OCI-LY1 (cell line): ENCODE measurements at regions not wholly inside any gene's neighbourhood (a gene's known extent, or its start where the extent isn't known, plus 50 kb on each side); places are given as distances from the start of the nearest gene placed in this dataset.

ENCODE experiments used
- H2AFZ ChIP-seq: fragments of 200-600 bp; sonication (generic), shearing (Covaris generic); 2 replicates; pipeline ENCODE4 v1.6.0; 2014; ENCODE audit warnings: antibody characterized with exemption, mild to moderate bottlenecking, low read length
- H3F3A ChIP-seq: fragments of 200-600 bp; sonication (generic), shearing (Covaris generic); 2 replicates; pipeline ENCODE4 v1.6.0; 2014; ENCODE audit warnings: mild to moderate bottlenecking, antibody characterized with exemption, low read length, moderate library complexity; ENCODE audit not compliant: insufficient read depth
- H3K27ac ChIP-seq: fragments of 200-600 bp; sonication (generic); 2 replicates; pipeline ENCODE4 v1.5.1; 2014; ENCODE audit warnings: low read length, mixed run types, mild to moderate bottlenecking, low read depth; ENCODE audit not compliant: poor library complexity, severe bottlenecking
- H3K27me3 ChIP-seq: fragments of 200-600 bp; sonication (generic); 2 replicates; pipeline ENCODE4 v1.6.0; 2014; ENCODE audit warnings: antibody characterized with exemption, mild to moderate bottlenecking, low read length, moderate library complexity; ENCODE audit not compliant: insufficient read depth
- H3K36me3 ChIP-seq: fragments of 200-600 bp; sonication (generic); 2 replicates; pipeline ENCODE4 v1.6.1; 2014; ENCODE audit warnings: mild to moderate bottlenecking, antibody characterized with exemption, low read length, moderate library complexity, mixed read lengths; ENCODE audit not compliant: insufficient read depth
- H3K4me1 ChIP-seq: fragments of 200-600 bp; sonication (generic); 2 replicates; pipeline ENCODE4 v1.5.1; 2014; ENCODE audit warnings: mild to moderate bottlenecking, low read length, moderate library complexity; ENCODE audit not compliant: insufficient read depth, severe bottlenecking
- H3K4me2 ChIP-seq: fragments of 200-600 bp; sonication (generic), shearing (Covaris generic); 2 replicates; pipeline ENCODE4 v1.6.1; 2014; ENCODE audit warnings: low read length
- H3K4me3 ChIP-seq: fragments of 200-600 bp; sonication (generic); 2 replicates; pipeline ENCODE4 v1.5.1; 2014; ENCODE audit warnings: low read length, low read depth, mild to moderate bottlenecking, mixed read lengths; ENCODE audit not compliant: poor library complexity, severe bottlenecking
- H3K79me2 ChIP-seq: fragments of 200-600 bp; shearing (Covaris generic); 2 replicates; pipeline ENCODE4 v1.6.1; 2016; ENCODE audit warnings: mixed run types, low read length, mixed read lengths; ENCODE audit not compliant: insufficient read depth
- H3K9ac ChIP-seq: fragments of 200-600 bp; sonication (generic), shearing (Covaris generic); 2 replicates; pipeline ENCODE4 v1.6.1; 2014; ENCODE audit warnings: mild to moderate bottlenecking, low read length, mixed read lengths
- H3K9me2 ChIP-seq: fragments of 200-600 bp; sonication (generic), shearing (Covaris generic); 2 replicates; pipeline ENCODE4 v1.6.1; 2014; ENCODE audit warnings: low read depth, mild to moderate bottlenecking, low read length, mixed read lengths
- H3K9me3 ChIP-seq: fragments of 200-600 bp; shearing (Covaris generic); 2 replicates; pipeline ENCODE4 v1.6.1; 2014; ENCODE audit warnings: low read length, mixed read lengths
- H4K20me1 ChIP-seq: fragments of 200-600 bp; sonication (generic), shearing (Covaris generic); 2 replicates; pipeline ENCODE4 v1.6.0; 2016; ENCODE audit warnings: mild to moderate bottlenecking, low read length; ENCODE audit not compliant: insufficient read depth
- EZH2 ChIP-seq: fragments of 200-600 bp; sonication (generic), shearing (Covaris generic); IDR thresholded peaks from 2 replicates; pipeline ENCODE4 v1.8.0; 2017; ENCODE audit warnings: borderline replicate concordance, mixed run types, mild to moderate bottlenecking, antibody characterized with exemption, low read length, moderate library complexity, mixed read lengths
- TF ChIP-seq, protein P1 (sequence below): fragments of 200-600 bp; sonication (generic), shearing (Covaris generic); IDR thresholded peaks from 2 replicates; pipeline ENCODE4 v1.5.1; 2017; ENCODE audit warnings: mild to moderate bottlenecking, antibody characterized with exemption, low read length, moderate library complexity, mixed read lengths

DNA sequence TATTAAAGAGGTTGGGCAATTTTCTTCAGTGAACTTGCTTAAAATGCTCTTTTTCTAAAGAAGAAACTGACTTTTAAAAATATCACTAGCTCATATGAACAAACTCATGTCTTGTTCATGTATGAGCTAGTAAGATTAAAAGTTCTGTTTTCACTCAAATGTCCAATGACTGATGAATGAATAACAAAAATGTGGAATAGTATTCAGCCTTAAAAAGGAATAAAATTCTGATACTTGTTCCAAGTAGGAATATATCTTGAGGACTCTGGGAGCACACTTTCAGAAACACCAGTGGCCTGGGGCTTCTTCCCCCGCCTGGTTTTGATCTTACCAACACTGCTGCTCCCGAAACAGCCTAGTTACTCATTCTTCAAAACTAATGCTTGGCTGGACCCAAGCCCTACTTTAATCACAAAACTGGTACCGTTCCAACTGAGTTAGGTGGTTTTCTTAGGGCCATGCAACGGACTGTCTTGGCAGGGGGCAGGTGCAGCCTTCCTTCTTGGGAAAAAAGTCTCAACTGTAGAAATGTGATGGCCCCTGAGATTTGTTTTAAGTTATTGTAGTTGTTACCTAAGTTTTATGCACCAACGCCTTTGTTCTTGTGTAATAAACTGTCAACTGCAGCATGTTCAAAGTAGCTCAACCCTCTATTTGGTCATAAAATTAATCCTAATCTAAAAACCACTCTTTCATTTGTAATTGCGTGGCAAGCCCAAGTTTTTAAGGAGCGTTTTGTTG is 116.0 kb downstream of the ETS2 start:
- no peak overlapping the region for H3K4me3 ChIP-seq
- H3K27ac ChIP-seq: no peak overlapping the region
- no peaks in the 10 kb centered on the region for H3K36me3 ChIP-seq
- H3K79me2 ChIP-seq: no peaks in the 10 kb centered on the region
- TF ChIP-seq, protein P1, sequence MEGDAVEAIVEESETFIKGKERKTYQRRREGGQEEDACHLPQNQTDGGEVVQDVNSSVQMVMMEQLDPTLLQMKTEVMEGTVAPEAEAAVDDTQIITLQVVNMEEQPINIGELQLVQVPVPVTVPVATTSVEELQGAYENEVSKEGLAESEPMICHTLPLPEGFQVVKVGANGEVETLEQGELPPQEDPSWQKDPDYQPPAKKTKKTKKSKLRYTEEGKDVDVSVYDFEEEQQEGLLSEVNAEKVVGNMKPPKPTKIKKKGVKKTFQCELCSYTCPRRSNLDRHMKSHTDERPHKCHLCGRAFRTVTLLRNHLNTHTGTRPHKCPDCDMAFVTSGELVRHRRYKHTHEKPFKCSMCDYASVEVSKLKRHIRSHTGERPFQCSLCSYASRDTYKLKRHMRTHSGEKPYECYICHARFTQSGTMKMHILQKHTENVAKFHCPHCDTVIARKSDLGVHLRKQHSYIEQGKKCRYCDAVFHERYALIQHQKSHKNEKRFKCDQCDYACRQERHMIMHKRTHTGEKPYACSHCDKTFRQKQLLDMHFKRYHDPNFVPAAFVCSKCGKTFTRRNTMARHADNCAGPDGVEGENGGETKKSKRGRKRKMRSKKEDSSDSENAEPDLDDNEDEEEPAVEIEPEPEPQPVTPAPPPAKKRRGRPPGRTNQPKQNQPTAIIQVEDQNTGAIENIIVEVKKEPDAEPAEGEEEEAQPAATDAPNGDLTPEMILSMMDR: no peak
- no peak for TF ChIP-seq EZH2
- no peaks in the 10 kb centered on the region; the same call in 1 of the 2 replicates for H3K27me3 ChIP-seq
- peaks cover 6% of the 10 kb centered on the region for H3K4me1 ChIP-seq
- H3F3A ChIP-seq: no peaks in the 10 kb centered on the region
- H3K9me3 ChIP-seq: no peaks in the 10 kb centered on the region
- no peak overlapping the region for H3K4me2 ChIP-seq
- H3K9ac ChIP-seq: no peak overlapping the region
- no peaks in the 10 kb centered on the region for H4K20me1 ChIP-seq
- no peaks in the 10 kb centered on the region for H3K9me2 ChIP-seq
- no peak overlapping the region for H2AFZ ChIP-seq

DNA sequence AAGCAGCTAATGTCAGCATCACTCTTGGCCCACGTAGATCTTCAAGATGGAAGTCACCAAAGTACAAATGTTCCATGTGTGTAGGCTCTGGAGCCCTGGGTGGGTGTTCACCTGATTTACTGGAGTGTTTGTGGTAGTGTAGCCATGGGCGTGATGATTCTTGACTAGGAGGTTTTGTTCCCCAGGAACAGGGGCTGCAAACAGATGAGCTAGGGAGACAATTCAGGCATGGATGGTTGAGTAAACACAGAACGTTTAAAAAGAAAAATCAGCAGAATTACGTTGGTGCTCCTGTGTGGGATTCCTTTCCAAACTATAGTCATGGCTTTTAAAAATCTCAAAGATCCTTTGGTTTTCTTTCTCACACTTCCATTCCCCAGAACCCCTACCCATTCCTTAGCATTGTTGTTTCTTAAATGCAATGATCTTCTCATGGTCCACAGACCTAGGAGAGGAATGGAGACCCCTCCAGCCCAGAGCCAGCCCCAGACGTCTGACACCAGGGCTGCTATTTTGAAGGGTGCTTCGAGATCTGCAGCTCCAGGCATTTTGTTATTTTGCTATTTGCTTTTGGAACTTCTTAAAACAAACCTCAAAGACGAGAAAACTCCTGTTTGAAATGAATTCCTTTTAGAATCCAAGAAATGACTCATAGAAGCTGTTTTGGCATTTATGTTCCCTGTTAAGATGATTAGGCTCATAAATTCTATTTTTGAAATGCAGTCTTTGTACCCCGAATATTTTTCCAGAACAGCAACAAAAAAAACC is 115.1 kb downstream of the ETS2 start:
- no peak overlapping the region for H3K4me3 ChIP-seq
- H3K9me3 ChIP-seq: no peaks in the 10 kb centered on the region
- no peak overlapping the region for H3K9ac ChIP-seq
- no peaks in the 10 kb centered on the region for H3K36me3 ChIP-seq
- H2AFZ ChIP-seq: no peak overlapping the region
- no peak overlapping the region for H3K27ac ChIP-seq
- H3F3A ChIP-seq: no peaks in the 10 kb centered on the region
- no peaks in the 10 kb centered on the region for H3K9me2 ChIP-seq
- no peak overlapping the region for H3K4me2 ChIP-seq
- H3K27me3 ChIP-seq: no peaks in the 10 kb centered on the region; the same call in 1 of the 2 replicates
- TF ChIP-seq, protein P1: no peak
- no peak for TF ChIP-seq EZH2
- H3K4me1 ChIP-seq: peaks cover 6% of the 10 kb centered on the region
- no peaks in the 10 kb centered on the region for H4K20me1 ChIP-seq
- H3K79me2 ChIP-seq: no peaks in the 10 kb centered on the region

DNA sequence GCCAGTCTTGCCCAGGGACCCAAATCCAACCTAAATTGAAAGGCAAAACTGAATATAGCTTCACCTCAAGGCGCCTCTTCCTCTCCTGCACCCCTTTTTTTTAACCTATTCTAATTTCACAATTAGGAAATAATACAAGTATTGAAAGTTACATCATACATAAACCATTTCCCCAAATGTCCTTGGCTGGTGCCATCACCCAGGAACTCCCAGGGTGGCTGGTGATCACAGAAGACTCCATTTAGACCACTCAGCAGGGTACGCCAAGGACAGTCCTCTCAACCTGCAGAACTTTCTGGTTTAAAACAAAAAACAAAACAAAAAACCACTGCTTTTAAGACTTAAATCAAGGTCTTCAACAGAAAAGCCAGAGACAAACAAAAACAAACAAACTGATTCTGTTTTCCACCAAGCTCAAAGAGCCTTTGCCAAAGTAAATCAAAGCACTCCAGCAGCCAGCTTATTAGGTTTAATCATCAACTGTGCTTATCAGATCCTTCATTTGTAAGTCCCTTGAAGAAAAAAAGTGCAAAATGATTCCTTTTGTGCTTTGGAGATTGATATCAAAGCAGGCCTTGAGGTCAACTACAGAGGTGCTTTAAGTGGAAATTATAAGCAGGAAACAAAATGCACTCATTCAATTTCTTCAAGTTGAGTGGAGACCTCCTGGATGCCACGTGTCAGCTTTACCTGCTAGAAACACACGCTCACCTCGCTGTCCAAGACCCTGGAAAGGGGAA is 113.0 kb downstream of the ETS2 start:
- Histone ChIP-seq H4K20me1 (no peaks in the 10 kb centered on the region), H3K9me2 (no peaks in the 10 kb centered on the region), H3K4me2 (no peak overlapping the region), H3K9ac (no peak overlapping the region), H3K36me3 (no peaks in the 10 kb centered on the region), H3K79me2 (no peaks in the 10 kb centered on the region), H3F3A (no peaks in the 10 kb centered on the region), H3K4me1 (peaks cover 6% of the 10 kb centered on the region), H3K4me3 (no peak overlapping the region), H3K27me3 (no peaks in the 10 kb centered on the region; the same call in 1 of the 2 replicates), H3K9me3 (no peaks in the 10 kb centered on the region), H3K27ac (no peak overlapping the region), H2AFZ (no peak overlapping the region)
- no peak for TF ChIP-seq EZH2
- TF ChIP-seq, protein P1: no peak
